Tibial artery (tissue), 4 donors: ENCODE measurements at regions not wholly inside any gene's neighbourhood (a gene's known extent, or its start where the extent isn't known, plus 50 kb on each side); places are given as distances from the start of the nearest gene placed in this dataset.

Experiments
- DNase-seq, 2 donors: peaks; one replicate each; pipeline ENCODE4 v3.0.0-alpha.2; 2019
- H3K27ac ChIP-seq, 2 donors: fragments of 200-600 bp; sonication (generic) in 1 of 2; 1 replicate in 1 of 2; 2 replicates in 1 of 2; pipeline ENCODE4 v1.5.1; 2018 to 2019; ENCODE audit warnings: mild to moderate bottlenecking in 1 of 2
- H3K27me3 ChIP-seq, 2 donors: fragments of 200-600 bp; sonication (generic) in 1 of 2; one replicate each; pipeline versions ENCODE4 v1.5.1 to v1.6.0; 2016 to 2019
- H3K36me3 ChIP-seq, 3 donors: fragments of 200-600 bp; sonication (generic) in 2 of 3; one replicate each; pipeline ENCODE4 v1.5.1; 2016 to 2019; ENCODE audit warnings: mild to moderate bottlenecking in 2 of 3
- H3K4me1 ChIP-seq, 4 donors: fragments of 200-600 bp; sonication (generic) in 2 of 4; 1 replicate in 3 of 4; 2 replicates in 1 of 4; pipeline ENCODE4 v1.5.1; 2016 to 2019
- H3K4me3 ChIP-seq, 2 donors: fragments of 200-600 bp; sonication (generic) in 1 of 2; 1 replicate in 1 of 2; 2 replicates in 1 of 2; pipeline ENCODE4 v1.5.1; 2018 to 2019; ENCODE audit warnings: mild to moderate bottlenecking in 2 of 2
- H3K9me3 ChIP-seq, 3 donors: fragments of 200-600 bp; sonication (generic) in 1 of 3; one replicate each; pipeline ENCODE4 v1.5.1; 2016 to 2019
- CTCF ChIP-seq, 2 experiments: fragments of 200-600 bp in 1 of 2; fragments of 450-650 bp in 1 of 2; IDR thresholded peaks; one replicate each; pipeline ENCODE4 v1.5.1; 2017 to 2019; ENCODE audit warnings: antibody characterized with exemption in 2 of 2, mild to moderate bottlenecking in 1 of 2, moderate library complexity in 1 of 2
- intact Hi-C: fragments of 100-400 bp; cut with DNase I; formaldehyde crosslinking; loops from one replicate; pipeline ENCODE4 v1.15.0; 2023; ENCODE audit warnings: low total_unique reads

GRCh38 chr10:60607372-60607771 lies 170.9 kb upstream of the CDK1 start:
- Histone ChIP-seq H3K4me3 (no peak overlapping the region), H3K9me3 (no peaks in the 10 kb centered on the region), H3K27ac (no peak overlapping the region), H3K4me1 (no peaks in the 10 kb centered on the region), H3K36me3 (no peaks in the 10 kb centered on the region), H3K27me3 (no peaks in the 10 kb centered on the region)
- intact Hi-C loops: no loop called here
- no peak for TF ChIP-seq CTCF (IDR thresholded peaks at IDR 0.05)
- DNase-seq: no peak

- intact Hi-C loops: no loop called here
These were observed 171.8 kb upstream of the CDK1 start for GRCh38 chr10:60606343-60607080.

GRCh38 chr10:60605476-60605875 lies 172.8 kb upstream of the CDK1 start:
- Histone ChIP-seq H3K4me1 (no peaks in the 10 kb centered on the region), H3K9me3 (no peaks in the 10 kb centered on the region), H3K27me3 (no peaks in the 10 kb centered on the region), H3K27ac (no peak overlapping the region), H3K36me3 (no peaks in the 10 kb centered on the region), H3K4me3 (no peak overlapping the region)
- intact Hi-C loops: no loop called here
- TF ChIP-seq CTCF (IDR thresholded peaks at IDR 0.05): no peak
- no peak for DNase-seq

More at GRCh38 chr10:60606343-60607080, 171.8 kb upstream of the CDK1 start:
- Histone ChIP-seq H3K27me3 (no peaks in the 10 kb centered on the region), H3K4me1 (no peaks in the 10 kb centered on the region), H3K9me3 (no peaks in the 10 kb centered on the region), H3K27ac (no peak overlapping the region), H3K36me3 (no peaks in the 10 kb centered on the region), H3K4me3 (no peak overlapping the region)
- DNase-seq: no peak
- TF ChIP-seq CTCF (IDR thresholded peaks at IDR 0.05): no peak

GRCh38 chr10:60604342-60604741 lies 173.9 kb upstream of the CDK1 start:
- Histone ChIP-seq H3K4me3 (no peak overlapping the region), H3K27me3 (no peaks in the 10 kb centered on the region), H3K4me1 (no peaks in the 10 kb centered on the region), H3K36me3 (no peaks in the 10 kb centered on the region), H3K27ac (no peak overlapping the region), H3K9me3 (no peaks in the 10 kb centered on the region)
- intact Hi-C loops: no loop called here
- no peak for TF ChIP-seq CTCF (IDR thresholded peaks at IDR 0.05)
- no peak for DNase-seq

- Histone ChIP-seq H3K4me3 (no peak overlapping the region), H3K9me3 (no peaks in the 10 kb centered on the region), H3K27ac (no peak overlapping the region), H3K4me1 (no peaks in the 10 kb centered on the region), H3K27me3 (no peaks in the 10 kb centered on the region), H3K36me3 (no peaks in the 10 kb centered on the region)
- no peak for TF ChIP-seq CTCF (IDR thresholded peaks at IDR 0.05)
- intact Hi-C loops: no loop called here
- no peak for DNase-seq
These were observed 180.8 kb upstream of the CDK1 start for GRCh38 chr10:60597513-60597912.

GRCh38 chr10:60595852-60596251 lies 182.4 kb upstream of the CDK1 start:
- no peak for TF ChIP-seq CTCF (IDR thresholded peaks at IDR 0.05)
- intact Hi-C loops: no loop called here
- DNase-seq: no peak
- no peaks in the 10 kb centered on the region for H3K27me3 ChIP-seq
- no peaks in the 10 kb centered on the region for H3K4me1 ChIP-seq
- no peaks in the 10 kb centered on the region for H3K9me3 ChIP-seq
- H3K27ac ChIP-seq: no peak overlapping the region
- no peak overlapping the region for H3K4me3 ChIP-seq
- H3K36me3 ChIP-seq: no peaks in the 10 kb centered on the region
